ENCODE measurements at regions not wholly inside any gene's neighbourhood (a gene's known extent, or its start where the extent isn't known, plus 50 kb on each side); places are given as distances from the start of the nearest gene placed in this dataset.
"Not testable (repeated sequence)": the region's sequence is repeated elsewhere in the genome, so short reads cannot be mapped to it uniquely, and the experiment has no call there.

DNA sequence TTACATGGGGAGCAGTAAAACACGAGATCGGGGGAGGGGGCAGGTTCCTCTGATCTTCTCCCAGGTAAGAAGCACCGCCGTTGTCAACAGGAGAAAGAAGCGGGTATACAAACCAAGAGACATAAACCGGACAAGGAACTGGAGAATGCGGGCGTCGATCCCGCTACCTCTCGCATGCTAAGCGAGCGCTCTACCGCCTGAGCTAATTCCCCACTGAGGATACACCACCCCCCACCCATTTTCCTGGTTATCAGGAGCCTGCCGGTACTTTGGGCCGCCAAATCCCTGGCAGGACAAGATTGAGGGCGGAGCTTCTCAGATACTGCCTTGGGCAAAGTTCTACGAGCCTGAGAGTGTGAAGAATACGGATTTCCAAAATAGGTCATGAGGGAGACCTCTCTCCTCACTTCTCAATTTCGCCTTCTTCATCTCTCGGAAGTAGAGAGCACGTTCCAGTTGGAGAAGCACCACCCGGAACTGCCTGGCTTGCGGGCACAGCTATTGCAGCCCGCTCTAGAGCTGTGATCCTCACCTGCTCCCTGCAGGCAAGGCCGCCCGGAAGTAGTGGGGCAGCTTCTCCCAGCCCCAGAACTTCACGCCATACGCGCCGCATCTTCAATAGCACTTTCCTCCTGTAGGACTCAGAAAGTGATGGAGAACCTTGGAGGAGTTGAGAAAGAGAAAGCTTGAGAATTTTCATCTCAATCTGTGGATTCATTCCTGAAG lies 111.6 kb upstream of the ZNF322 start:
- TF ChIP-seq EZH2phosphoT487 (IDR thresholded peaks at IDR 0.05; ENCODE audit: insufficient read depth, low read depth); EZH2 (IDR thresholded peaks at IDR 0.05; ENCODE audit: insufficient read depth, poor library complexity, severe bottlenecking): not testable (repeated sequence)

All from GM23248 (cell line).